ENCODE measurements at regions not wholly inside any gene's neighbourhood (a gene's known extent, or its start where the extent isn't known, plus 50 kb on each side); places are given as distances from the start of the nearest gene placed in this dataset.

DNA sequence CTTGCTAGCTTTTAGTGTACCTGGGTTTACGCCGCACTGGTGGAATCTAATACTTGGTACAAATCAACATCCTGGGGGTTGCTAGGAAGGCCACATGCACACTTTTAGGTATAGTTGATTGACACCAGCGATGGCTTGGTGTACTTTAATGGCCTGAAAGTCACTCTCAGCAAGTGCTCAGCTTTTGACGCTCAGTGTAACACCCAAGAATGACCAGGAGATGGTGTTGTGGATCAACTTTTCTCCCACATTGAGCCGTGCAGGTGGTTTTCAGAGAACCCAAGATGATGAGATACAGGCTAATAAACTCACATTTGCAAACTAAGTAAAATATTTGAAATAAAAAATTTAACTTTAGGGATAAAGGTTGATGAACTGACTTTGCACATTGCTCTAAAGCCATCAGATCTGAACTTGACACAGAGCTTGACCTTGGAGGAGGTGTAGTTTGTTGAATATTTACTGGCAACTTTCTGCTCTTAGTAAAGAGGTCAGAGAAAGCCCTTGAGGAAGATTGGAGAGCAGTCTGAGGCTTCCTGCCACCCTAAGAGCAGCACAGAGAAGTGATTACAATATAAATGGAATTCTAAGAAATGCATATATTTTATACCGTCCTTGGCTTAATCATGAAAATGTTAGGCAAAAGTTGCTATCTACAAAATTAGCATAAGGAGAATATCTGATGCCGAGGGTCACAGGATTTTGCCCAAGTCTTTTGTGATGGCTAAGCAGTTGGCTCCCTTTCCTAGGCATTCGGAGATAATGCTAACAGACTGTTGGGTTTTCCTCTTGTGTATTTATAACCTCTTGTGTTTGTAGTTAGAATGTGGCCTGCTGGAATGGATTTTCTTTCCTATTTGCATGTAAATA lies 143.4 kb upstream of the RASGRP1 start:
- H3K27ac ChIP-seq (ENCODE audit: low read length): no peak overlapping the region

GRCh38 chr15:38708672-38709180 lies 144.1 kb upstream of the RASGRP1 start:
- no peak overlapping the region for H3K4me2 ChIP-seq (ENCODE audit: low read depth, low read length)
- no peaks in the 10 kb centered on the region for H3K9me3 ChIP-seq (replicated peaks; ENCODE audit: insufficient read depth, low read length)
- no peak for DNase-seq
- no peaks in the 10 kb centered on the region for H3F3A ChIP-seq (ENCODE audit: insufficient read depth, low read length)
- no peak overlapping the region for H2AFZ ChIP-seq (ENCODE audit: low read length)
- H4K20me1 ChIP-seq (ENCODE audit: insufficient read depth, low read length): no peaks in the 10 kb centered on the region
- no peaks in the 10 kb centered on the region for H3K79me2 ChIP-seq (ENCODE audit: low read length)
- no peak overlapping the region for H3K27ac ChIP-seq (ENCODE audit: low read length)
- peaks cover 7% of the 10 kb centered on the region for H3K4me1 ChIP-seq (ENCODE audit: low read length)
- no peak overlapping the region for H3K9ac ChIP-seq (ENCODE audit: low read length)
- no peaks in the 10 kb centered on the region for H3K36me3 ChIP-seq (replicated peaks; ENCODE audit: insufficient read depth, low read length)
- no peaks in the 10 kb centered on the region for H3K27me3 ChIP-seq (replicated peaks; ENCODE audit: insufficient read depth, low read length)
- TF ChIP-seq, protein P1, sequence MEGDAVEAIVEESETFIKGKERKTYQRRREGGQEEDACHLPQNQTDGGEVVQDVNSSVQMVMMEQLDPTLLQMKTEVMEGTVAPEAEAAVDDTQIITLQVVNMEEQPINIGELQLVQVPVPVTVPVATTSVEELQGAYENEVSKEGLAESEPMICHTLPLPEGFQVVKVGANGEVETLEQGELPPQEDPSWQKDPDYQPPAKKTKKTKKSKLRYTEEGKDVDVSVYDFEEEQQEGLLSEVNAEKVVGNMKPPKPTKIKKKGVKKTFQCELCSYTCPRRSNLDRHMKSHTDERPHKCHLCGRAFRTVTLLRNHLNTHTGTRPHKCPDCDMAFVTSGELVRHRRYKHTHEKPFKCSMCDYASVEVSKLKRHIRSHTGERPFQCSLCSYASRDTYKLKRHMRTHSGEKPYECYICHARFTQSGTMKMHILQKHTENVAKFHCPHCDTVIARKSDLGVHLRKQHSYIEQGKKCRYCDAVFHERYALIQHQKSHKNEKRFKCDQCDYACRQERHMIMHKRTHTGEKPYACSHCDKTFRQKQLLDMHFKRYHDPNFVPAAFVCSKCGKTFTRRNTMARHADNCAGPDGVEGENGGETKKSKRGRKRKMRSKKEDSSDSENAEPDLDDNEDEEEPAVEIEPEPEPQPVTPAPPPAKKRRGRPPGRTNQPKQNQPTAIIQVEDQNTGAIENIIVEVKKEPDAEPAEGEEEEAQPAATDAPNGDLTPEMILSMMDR (IDR thresholded peaks at IDR 0.05; ENCODE audit: low read length): no peak
- TF ChIP-seq EZH2phosphoT487 (IDR thresholded peaks at IDR 0.05; ENCODE audit: low read length) (no peak), EZH2 (optimal IDR thresholded peaks at IDR 0.05; ENCODE audit: low read depth, low read length) (no peak)
- H3K4me3 ChIP-seq (ENCODE audit: low read length): no peak overlapping the region
- H3K9me2 ChIP-seq (replicated peaks; ENCODE audit: insufficient read depth, low read length): no peaks in the 10 kb centered on the region

More for the DNA sequence above, 143.4 kb upstream of the RASGRP1 start:
- H3K9ac ChIP-seq (ENCODE audit: low read length): no peak overlapping the region
- TF ChIP-seq, protein P1 (IDR thresholded peaks at IDR 0.05; ENCODE audit: low read length): peak; percentile 73
- no peak for TF ChIP-seq EZH2phosphoT487 (IDR thresholded peaks at IDR 0.05; ENCODE audit: low read length)
- peaks cover 7% of the 10 kb centered on the region for H3K4me1 ChIP-seq (ENCODE audit: low read length)
- no peak overlapping the region for H3K4me3 ChIP-seq (ENCODE audit: low read length)
- no peaks in the 10 kb centered on the region for H3F3A ChIP-seq (ENCODE audit: insufficient read depth, low read length)
- no peaks in the 10 kb centered on the region for H3K27me3 ChIP-seq (replicated peaks; ENCODE audit: insufficient read depth, low read length)
- no peaks in the 10 kb centered on the region for H4K20me1 ChIP-seq (ENCODE audit: insufficient read depth, low read length)
- H3K9me2 ChIP-seq (replicated peaks; ENCODE audit: insufficient read depth, low read length): no peaks in the 10 kb centered on the region
- DNase-seq: peak; percentile 65
- no peak overlapping the region for H2AFZ ChIP-seq (ENCODE audit: low read length)
- no peak overlapping the region for H3K4me2 ChIP-seq (ENCODE audit: low read depth, low read length)
- H3K36me3 ChIP-seq (replicated peaks; ENCODE audit: insufficient read depth, low read length): no peaks in the 10 kb centered on the region
- no peaks in the 10 kb centered on the region for H3K9me3 ChIP-seq (replicated peaks; ENCODE audit: insufficient read depth, low read length)
- no peaks in the 10 kb centered on the region for H3K79me2 ChIP-seq (ENCODE audit: low read length)

DNA sequence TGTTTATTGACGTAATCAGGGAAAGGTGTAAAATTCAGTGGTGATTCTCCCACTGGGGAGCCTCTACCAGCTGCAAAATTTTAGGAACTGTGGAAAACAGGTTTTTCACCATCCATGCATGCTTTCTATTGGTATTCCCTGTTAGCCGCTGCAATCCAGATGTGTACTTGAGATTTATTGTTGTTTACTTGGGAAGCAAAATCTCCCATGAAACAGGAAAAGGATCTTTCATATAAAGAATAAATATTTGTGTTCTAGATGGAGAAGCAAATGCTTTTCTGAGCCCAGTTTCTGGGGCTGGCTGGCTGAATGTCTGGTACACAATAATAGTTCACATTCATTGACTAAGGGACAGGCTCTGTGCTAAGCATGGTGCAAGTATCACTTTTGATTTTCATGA lies 144.6 kb upstream of the RASGRP1 start:
- H3K4me1 ChIP-seq (ENCODE audit: low read length): peaks cover 4% of the 10 kb centered on the region
- no peak overlapping the region for H3K4me3 ChIP-seq (ENCODE audit: low read length)
- H3K27ac ChIP-seq (ENCODE audit: low read length): no peak overlapping the region
- no peaks in the 10 kb centered on the region for H4K20me1 ChIP-seq (ENCODE audit: insufficient read depth, low read length)
- no peak overlapping the region for H3K4me2 ChIP-seq (ENCODE audit: low read depth, low read length)
- H3K27me3 ChIP-seq (replicated peaks; ENCODE audit: insufficient read depth, low read length): no peaks in the 10 kb centered on the region
- no peak for DNase-seq
- H3K9me2 ChIP-seq (replicated peaks; ENCODE audit: insufficient read depth, low read length): no peaks in the 10 kb centered on the region
- no peaks in the 10 kb centered on the region for H3F3A ChIP-seq (ENCODE audit: insufficient read depth, low read length)
- H3K36me3 ChIP-seq (replicated peaks; ENCODE audit: insufficient read depth, low read length): no peaks in the 10 kb centered on the region
- TF ChIP-seq EZH2 (optimal IDR thresholded peaks at IDR 0.05; ENCODE audit: low read depth, low read length): no peak
- TF ChIP-seq, protein P1 (IDR thresholded peaks at IDR 0.05; ENCODE audit: low read length): no peak
- TF ChIP-seq EZH2phosphoT487 (IDR thresholded peaks at IDR 0.05; ENCODE audit: low read length): no peak
- no peaks in the 10 kb centered on the region for H3K79me2 ChIP-seq (ENCODE audit: low read length)
- no peak overlapping the region for H3K9ac ChIP-seq (ENCODE audit: low read length)
- H3K9me3 ChIP-seq (replicated peaks; ENCODE audit: insufficient read depth, low read length): no peaks in the 10 kb centered on the region
- H2AFZ ChIP-seq (ENCODE audit: low read length): no peak overlapping the region

Data from MM.1S (cell line).